ENCODE measurements at regions not wholly inside any gene's neighbourhood (a gene's known extent, or its start where the extent isn't known, plus 50 kb on each side); places are given as distances from the start of the nearest gene placed in this dataset.
"Not testable (repeated sequence)": the region's sequence is repeated elsewhere in the genome, so short reads cannot be mapped to it uniquely, and the experiment has no call there.

- DNase-seq (ENCODE audit: low read depth): no peak
Measured at GRCh38 chr5:164289526-164289925, 784.1 kb downstream of the MAT2B start.

- peak; percentile 5 for DNase-seq (ENCODE audit: low read depth)
Measured at GRCh38 chr5:164296603-164297080, 791.2 kb downstream of the MAT2B start.

GRCh38 chr5:164298165-164298564, 792.7 kb downstream of the MAT2B start:
- DNase-seq (ENCODE audit: low read depth): no peak

- DNase-seq (ENCODE audit: low read depth): no peak
Measured at GRCh38 chr5:164300295-164300694, 794.9 kb downstream of the MAT2B start.

GRCh38 chr5:164301136-164301535, 795.7 kb downstream of the MAT2B start:
- no peak for DNase-seq (ENCODE audit: low read depth)

GRCh38 chr5:164301708-164302107, 796.3 kb downstream of the MAT2B start:
- DNase-seq (ENCODE audit: low read depth): no peak

- DNase-seq (ENCODE audit: low read depth): peak; percentile 57
Measured at GRCh38 chr5:164302533-164303235, 797.3 kb downstream of the MAT2B start.

- no peak for DNase-seq (ENCODE audit: low read depth)
Measured at GRCh38 chr5:164303646-164304215, 798.3 kb downstream of the MAT2B start.

GRCh38 chr5:164306662-164307061, 801.2 kb downstream of the MAT2B start:
- DNase-seq (ENCODE audit: low read depth): no peak

GRCh38 chr5:164312801-164313200, 807.4 kb downstream of the MAT2B start:
- no peak for DNase-seq (ENCODE audit: low read depth)

- DNase-seq (ENCODE audit: low read depth): no peak
Measured at GRCh38 chr5:164317676-164318075, 812.3 kb downstream of the MAT2B start.

- DNase-seq (ENCODE audit: low read depth): peak; percentile 24
Measured at GRCh38 chr5:164319161-164319560, 813.7 kb downstream of the MAT2B start.

GRCh38 chr5:164324239-164324638, 818.8 kb downstream of the MAT2B start:
- no peak for DNase-seq (ENCODE audit: low read depth)

GRCh38 chr5:164326219-164326618, 820.8 kb downstream of the MAT2B start:
- no peak for DNase-seq (ENCODE audit: low read depth)

- DNase-seq (ENCODE audit: low read depth): not testable (repeated sequence)
Measured at GRCh38 chr5:164327166-164327565, 821.7 kb downstream of the MAT2B start.

- DNase-seq (ENCODE audit: low read depth): no peak
Measured at GRCh38 chr5:164332349-164333196, 827.2 kb downstream of the MAT2B start.

GRCh38 chr5:164335837-164336236, 830.4 kb downstream of the MAT2B start:
- peak; percentile 82 for DNase-seq (ENCODE audit: low read depth)

- no peak for DNase-seq (ENCODE audit: low read depth)
Measured at GRCh38 chr5:164336276-164336675, 830.9 kb downstream of the MAT2B start.

GRCh38 chr5:164336906-164337305, 831.5 kb downstream of the MAT2B start:
- peak; percentile 91 for DNase-seq (ENCODE audit: low read depth)

- peak; percentile 23 for DNase-seq (ENCODE audit: low read depth)
Measured at GRCh38 chr5:164341056-164341619, 835.7 kb downstream of the MAT2B start.

GRCh38 chr5:164345173-164345849, 839.9 kb downstream of the MAT2B start:
- DNase-seq (ENCODE audit: low read depth): peak; percentile 55

Data from LHCN-M2 (cell line).